ENCODE measurements at regions not wholly inside any gene's neighbourhood (a gene's known extent, or its start where the extent isn't known, plus 50 kb on each side); places are given as distances from the start of the nearest gene placed in this dataset.
"Not testable (repeated sequence)": the region's sequence is repeated elsewhere in the genome, so short reads cannot be mapped to it uniquely, and the experiment has no call there.

- no peak for DNase-seq
Observed at GRCh38 chr1:10942542-10942912, 69.9 kb upstream of the TARDBP start.

DNA sequence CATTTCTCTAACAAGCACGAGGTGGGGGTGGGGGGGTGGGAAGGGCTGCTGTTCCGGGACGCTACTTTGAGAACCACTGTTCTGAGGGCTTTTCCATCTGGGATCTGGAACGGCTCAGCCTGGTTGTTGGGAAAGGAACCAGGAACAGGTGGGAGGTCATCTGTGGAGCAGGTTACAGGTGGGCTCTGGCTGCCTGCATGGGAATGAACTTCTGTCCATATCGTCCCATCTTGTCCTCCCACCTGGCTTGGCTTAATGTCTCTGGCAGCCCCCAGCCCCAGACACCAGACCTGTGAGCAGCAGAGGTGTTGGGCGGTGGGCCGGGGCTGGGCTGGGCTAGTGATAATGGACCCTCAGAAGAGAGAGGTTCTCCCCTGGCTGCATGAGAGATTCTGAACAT, 69.4 kb upstream of the TARDBP start:
- DNase-seq: no peak

- no peak for DNase-seq
Observed at GRCh38 chr1:10943991-10944730, 68.3 kb upstream of the TARDBP start.

DNA sequence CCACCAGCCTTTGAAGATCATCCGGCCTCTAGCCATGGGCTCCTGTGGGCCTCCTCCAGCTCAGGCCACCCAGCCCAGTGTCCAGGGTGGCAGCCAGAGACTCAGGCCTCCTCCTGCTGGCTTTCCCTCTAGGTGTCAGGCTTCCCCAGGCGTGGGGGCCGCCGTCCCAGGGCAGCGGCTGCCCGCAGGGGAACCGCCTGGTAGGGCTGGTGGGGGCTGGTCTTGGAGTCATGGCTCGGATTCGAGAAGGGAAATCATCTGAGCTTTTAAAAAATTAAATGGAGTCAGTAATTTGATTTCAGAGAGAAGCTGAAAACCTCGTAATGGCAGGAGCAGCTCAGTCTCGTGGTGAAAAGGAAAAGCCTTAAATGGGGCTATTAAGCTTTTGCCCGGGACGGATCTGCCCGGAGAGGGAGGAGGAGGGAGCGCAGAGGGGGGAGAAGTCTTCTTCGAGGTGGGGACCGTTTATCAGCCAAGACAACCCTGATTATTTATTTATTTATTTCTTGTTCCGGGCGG, 66.4 kb upstream of the TARDBP start:
- no peak for DNase-seq

DNA sequence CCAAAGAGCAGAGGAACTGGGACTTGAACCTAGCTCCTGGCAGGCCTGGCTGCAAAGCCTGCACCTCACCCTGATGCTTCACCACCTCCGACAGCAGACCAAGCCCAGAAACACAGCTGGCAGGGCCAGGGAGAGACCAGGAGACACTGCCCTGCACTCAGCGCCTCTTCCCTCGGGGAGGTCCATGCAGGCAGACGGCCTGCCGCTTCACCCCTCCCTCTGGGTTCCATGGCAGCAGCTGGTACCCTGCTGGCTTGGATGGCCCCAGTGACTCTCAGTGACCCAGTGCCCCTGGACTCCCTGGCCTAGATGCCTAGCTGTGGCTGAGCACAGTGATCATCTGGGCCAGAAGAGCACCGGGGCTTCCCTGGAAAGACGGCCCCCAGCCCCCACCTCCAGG, 65.3 kb upstream of the TARDBP start:
- DNase-seq: no peak

DNA sequence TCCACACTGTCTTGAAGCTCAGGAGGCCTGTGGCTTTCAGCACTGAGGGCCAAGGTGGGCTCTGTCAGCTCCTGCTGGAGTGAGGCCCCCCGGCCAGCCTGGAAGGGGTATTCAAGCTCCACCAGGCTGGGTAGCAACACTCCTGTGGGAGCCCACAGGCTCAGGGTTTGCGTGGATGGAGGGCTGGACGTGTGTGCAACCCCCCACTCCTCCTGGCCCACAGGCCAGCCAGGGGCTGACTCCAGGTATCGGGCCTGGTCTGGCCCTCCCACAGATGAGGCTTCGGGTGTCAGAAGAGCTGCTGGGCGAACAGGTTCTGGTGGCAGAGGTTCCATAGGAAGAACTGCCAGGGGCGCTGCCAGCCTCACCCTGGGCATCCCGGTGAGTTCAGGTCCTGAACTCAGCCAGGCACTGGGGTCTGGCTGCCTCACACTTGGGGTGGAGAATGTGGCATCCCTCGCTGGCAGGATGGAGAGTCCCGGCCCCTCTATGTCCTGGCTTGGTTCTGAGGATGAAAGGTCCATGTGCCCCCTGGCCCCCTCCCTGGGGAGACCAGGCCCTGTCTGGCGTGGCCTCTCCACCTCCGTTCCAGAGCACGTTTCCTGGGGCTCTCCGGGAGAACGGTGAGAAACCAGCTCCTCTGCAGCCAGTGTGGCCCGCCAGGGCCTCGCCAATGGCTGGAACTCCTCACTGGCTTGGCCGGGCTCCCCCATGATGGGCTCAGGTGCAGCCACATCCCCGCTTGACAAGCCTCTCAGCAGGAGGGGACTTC, 64.6 kb upstream of the TARDBP start:
- no peak for DNase-seq

DNA sequence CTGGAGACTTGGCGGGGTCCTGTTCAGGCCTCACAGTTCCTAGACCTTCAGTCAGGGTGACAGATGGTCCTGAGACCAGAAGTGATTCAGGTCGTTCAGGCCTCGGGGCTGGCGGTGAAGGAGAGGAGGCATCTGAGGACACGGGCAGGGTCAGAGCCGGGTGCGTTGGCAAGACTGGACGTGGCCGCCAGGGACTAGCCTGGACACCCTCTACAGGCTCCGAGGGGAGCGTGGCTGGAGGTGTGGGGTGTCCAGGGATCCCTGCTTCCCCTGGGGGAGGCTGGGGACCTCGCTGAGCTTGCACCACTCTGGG, 64.0 kb upstream of the TARDBP start:
- no peak for DNase-seq

GRCh38 chr1:10950316-10951172, 61.9 kb upstream of the TARDBP start:
- no peak for DNase-seq

- DNase-seq: not testable (repeated sequence)
Observed at GRCh38 chr1:10951298-10951697, 61.2 kb upstream of the TARDBP start.

- DNase-seq: no peak
Observed at GRCh38 chr1:10951961-10952360, 60.5 kb upstream of the TARDBP start.

DNA sequence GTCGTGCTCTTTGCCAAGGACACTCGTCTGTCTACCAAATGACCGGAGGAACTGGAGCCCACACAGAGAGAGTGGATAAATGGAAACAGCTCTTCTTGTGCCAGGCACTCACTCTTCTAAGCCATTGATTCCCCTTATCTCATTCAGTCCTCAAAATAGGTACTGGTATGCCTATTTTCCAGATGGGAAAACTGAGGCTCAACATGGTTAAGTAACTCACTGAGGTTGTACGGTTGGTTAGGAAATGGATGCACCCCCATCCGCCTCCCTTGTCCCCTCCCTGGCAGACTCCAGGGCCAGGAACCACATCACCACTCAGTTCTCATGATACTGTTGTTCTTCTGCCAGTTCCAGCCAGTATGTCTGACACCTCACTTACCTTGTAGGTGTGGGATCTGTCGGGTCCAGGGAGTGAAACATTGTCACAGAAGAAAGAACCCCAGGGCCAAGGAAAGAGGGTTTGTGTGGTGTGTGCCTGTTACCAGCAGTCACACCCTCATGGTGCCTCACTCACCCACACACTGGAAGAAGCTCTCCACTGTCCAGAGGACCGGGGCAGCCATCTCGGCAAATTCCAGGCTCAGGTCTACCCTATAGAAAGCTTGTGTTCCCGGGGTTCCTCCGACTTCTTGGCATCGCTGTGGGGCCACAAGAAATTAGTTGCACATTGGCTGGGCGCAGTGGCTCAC, 58.8 kb upstream of the TARDBP start:
- DNase-seq: no peak

DNA sequence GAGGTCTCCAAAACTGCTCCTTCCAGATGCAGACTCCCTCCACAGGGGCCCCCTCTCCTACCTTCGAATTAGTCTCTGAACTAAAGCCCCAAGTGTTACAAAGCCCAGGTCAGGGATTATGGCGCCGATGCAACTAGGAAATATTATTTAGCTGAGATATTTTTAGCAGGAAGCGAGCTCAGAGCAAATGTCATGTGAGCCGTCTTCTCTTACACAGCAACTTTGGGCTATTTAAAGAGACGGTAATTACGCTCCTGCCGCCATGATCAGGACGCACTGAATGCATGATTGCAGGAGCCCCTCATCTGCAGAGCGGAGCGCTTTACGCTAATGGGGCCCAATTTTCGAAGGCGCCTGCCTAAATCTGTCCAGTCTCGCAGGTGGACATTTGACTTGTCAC, 55.3 kb upstream of the TARDBP start:
- no peak for DNase-seq

DNA sequence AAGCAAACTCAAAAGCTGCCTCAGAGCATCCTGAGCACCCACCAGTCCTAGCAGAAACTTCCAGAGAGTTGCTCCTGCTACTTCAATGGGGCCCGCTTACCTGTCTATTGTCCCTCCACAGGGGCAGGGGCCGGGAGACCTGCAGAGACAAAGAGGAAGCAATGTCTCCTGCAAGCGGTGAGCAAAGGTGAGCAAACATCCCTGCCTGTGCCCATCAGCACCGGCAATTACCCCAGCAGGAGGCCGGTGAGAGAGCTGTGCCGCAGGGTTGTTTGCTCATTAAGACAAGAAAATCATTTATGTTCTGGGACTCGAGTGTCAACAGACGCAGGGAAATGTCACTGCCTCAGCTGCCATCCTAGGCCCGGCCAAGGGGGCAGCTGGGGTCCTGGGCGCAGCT, 53.8 kb upstream of the TARDBP start:
- DNase-seq: no peak

- peak; percentile 85 for DNase-seq
Observed at GRCh38 chr1:10960411-10961299, 51.8 kb upstream of the TARDBP start.

- no peak for DNase-seq
Observed at GRCh38 chr1:10961300-10961833, 51.1 kb upstream of the TARDBP start.

GRCh38 chr1:10962483-10962882, 50.0 kb upstream of the TARDBP start:
- no peak for DNase-seq
